KOPT-K1 (cell line): ENCODE measurements at regions not wholly inside any gene's neighbourhood (a gene's known extent, or its start where the extent isn't known, plus 50 kb on each side); places are given as distances from the start of the nearest gene placed in this dataset.

ENCODE experiments used
- H3K27ac ChIP-seq: fragments of 200-600 bp; sonication (generic); 2 replicates; pipeline ENCODE4 v1.5.1; 2016; ENCODE audit warnings: antibody characterized with exemption, mild to moderate bottlenecking, low read depth, low read length; ENCODE audit not compliant: poor library complexity, severe bottlenecking
- H3K36me3 ChIP-seq: fragments of 200-600 bp; sonication (generic); 2 replicates; pipeline ENCODE4 v1.5.1; 2017; ENCODE audit warnings: antibody characterized with exemption, mild to moderate bottlenecking, low read length, moderate library complexity; ENCODE audit not compliant: insufficient read depth
- H3K9me3 ChIP-seq: fragments of 200-600 bp; sonication (generic); 2 replicates; pipeline ENCODE4 v1.5.1; 2017; ENCODE audit warnings: antibody characterized with exemption, low read length, mild to moderate bottlenecking; ENCODE audit not compliant: insufficient read depth, poor library complexity, severe bottlenecking

- H3K27ac ChIP-seq, result no peak overlapping the region
- no peaks in the 10 kb centered on the region for H3K36me3 ChIP-seq
- peaks cover 7% of the 10 kb centered on the region for H3K9me3 ChIP-seq
Measured at GRCh38 chr1:222358100-222358499, 189.8 kb downstream of the HHIPL2 start.

GRCh38 chr1:222357252-222357651 lies 190.7 kb downstream of the HHIPL2 start:
- Histone ChIP-seq H3K27ac (no peak overlapping the region), H3K36me3 (no peaks in the 10 kb centered on the region)

GRCh38 chr1:222347627-222348026 lies 200.3 kb downstream of the HHIPL2 start:
- no peak overlapping the region for H3K27ac ChIP-seq
- H3K9me3 ChIP-seq, result no peaks in the 10 kb centered on the region
- H3K36me3 ChIP-seq, result no peaks in the 10 kb centered on the region

More at GRCh38 chr1:222357252-222357651, 190.7 kb downstream of the HHIPL2 start:
- H3K9me3 ChIP-seq, result peaks cover 7% of the 10 kb centered on the region

DNA sequence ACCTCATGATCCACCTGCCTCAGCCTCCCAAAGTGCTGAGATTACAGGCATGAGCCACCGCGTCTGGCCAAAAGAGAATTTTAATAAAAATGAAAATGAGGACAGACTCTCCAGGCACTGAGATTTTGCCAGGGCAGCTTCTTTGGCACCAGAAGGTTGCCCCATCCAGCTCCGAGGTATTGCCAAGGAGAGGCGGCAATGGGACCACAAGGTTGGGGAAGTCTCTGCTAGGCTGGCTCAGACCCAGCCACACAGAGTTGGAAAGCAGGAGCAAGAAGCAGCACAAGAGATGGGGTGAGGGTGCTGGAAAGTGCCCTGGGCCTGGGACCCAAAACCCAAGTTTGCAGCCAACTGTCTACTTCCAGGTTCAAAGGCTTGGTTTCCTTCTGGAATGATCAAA lies 200.9 kb downstream of the HHIPL2 start:
- H3K36me3 ChIP-seq, result no peaks in the 10 kb centered on the region
- H3K9me3 ChIP-seq, result no peaks in the 10 kb centered on the region
- no peak overlapping the region for H3K27ac ChIP-seq

GRCh38 chr1:222339376-222339947 lies 208.4 kb downstream of the HHIPL2 start:
- H3K9me3 ChIP-seq, result no peaks in the 10 kb centered on the region
- H3K27ac ChIP-seq, result no peak overlapping the region
- no peaks in the 10 kb centered on the region for H3K36me3 ChIP-seq

GRCh38 chr1:222335586-222335985 lies 212.3 kb downstream of the HHIPL2 start:
- Histone ChIP-seq H3K9me3 (no peaks in the 10 kb centered on the region), H3K27ac (no peak overlapping the region), H3K36me3 (no peaks in the 10 kb centered on the region)

- Histone ChIP-seq H3K9me3 (no peaks in the 10 kb centered on the region), H3K36me3 (no peaks in the 10 kb centered on the region), H3K27ac (no peak overlapping the region)
Measured at GRCh38 chr1:222334026-222334680, 213.8 kb downstream of the HHIPL2 start.

DNA sequence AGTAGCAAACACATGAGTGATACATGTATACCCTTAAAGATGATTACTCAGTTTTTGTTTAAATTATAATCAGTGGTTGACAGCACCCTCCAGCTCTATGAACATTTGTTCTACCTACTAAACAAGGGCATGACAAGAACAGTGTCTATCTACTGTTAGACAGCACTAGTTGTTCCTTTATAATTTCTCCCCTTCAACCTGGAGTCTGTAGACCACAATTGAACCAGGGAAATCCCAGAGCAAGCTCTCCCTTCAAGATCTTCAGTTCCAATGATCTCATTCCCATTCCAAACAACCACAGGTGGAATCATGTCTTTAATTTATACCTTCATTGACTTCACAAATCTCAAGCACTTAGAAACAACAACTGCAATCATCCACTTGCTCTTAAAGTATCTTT lies 216.1 kb downstream of the HHIPL2 start:
- H3K27ac ChIP-seq, result no peak overlapping the region
- no peaks in the 10 kb centered on the region for H3K9me3 ChIP-seq

DNA sequence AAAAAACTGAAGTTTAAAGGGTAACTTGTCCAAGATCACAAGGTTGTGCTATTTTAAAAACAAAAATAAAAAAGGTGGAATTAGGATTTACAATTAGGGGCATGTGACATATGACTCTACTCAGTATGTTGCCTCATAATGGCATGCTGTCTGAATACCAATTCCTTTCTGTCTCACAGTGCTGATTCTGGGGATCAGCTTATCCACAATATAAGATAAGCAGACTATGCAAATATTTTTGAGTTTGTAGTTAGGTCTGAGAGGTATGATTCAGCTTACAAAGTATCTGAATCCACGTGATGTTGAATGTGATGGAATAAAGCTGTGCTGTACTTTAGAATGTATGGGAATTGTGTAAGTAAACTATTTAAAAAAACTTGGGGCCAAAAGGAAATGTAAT lies 216.6 kb downstream of the HHIPL2 start:
- Histone ChIP-seq H3K9me3 (no peaks in the 10 kb centered on the region), H3K27ac (no peak overlapping the region), H3K36me3 (no peaks in the 10 kb centered on the region)

More for the DNA sequence above, 216.1 kb downstream of the HHIPL2 start:
- no peaks in the 10 kb centered on the region for H3K36me3 ChIP-seq

DNA sequence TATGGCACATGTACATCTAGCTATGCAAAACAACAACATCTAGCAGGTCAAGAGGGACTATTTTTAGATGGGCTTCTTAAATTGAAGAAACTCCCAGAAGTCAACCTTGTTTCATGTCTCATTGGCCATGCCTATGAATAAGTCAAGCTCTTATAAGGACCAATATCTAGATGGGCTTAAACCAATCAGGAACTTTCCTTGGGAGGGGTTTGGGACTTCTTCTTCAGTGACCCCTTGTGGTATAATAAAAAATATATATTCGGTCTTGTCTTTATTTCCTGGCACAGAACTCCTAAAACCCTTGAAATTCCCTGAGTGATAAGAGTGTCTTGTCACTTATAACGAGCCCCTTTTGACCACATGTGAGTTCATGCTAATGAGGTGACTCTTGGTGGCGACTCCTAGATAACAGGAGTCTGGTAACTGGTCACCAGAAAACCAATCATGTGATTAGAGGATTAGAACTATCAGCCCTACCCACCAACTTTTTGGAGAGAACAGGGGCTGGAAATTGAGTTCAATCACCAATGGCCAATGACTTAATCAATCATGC lies 218.3 kb downstream of the HHIPL2 start:
- Histone ChIP-seq H3K9me3 (no peaks in the 10 kb centered on the region), H3K27ac (no peak overlapping the region), H3K36me3 (no peaks in the 10 kb centered on the region)

- peak overlapping the region; percentile 42 for H3K27ac ChIP-seq
- no peaks in the 10 kb centered on the region for H3K36me3 ChIP-seq
- no peaks in the 10 kb centered on the region for H3K9me3 ChIP-seq
Measured at GRCh38 chr1:222326710-222327036, 221.2 kb downstream of the HHIPL2 start.

GRCh38 chr1:222326006-222326709 lies 221.7 kb downstream of the HHIPL2 start:
- peak overlapping the region; percentile 42 for H3K27ac ChIP-seq
- H3K36me3 ChIP-seq, result no peaks in the 10 kb centered on the region
- H3K9me3 ChIP-seq, result no peaks in the 10 kb centered on the region

GRCh38 chr1:222325506-222325905 lies 222.4 kb downstream of the HHIPL2 start:
- Histone ChIP-seq H3K27ac (peak overlapping the region; percentile 42), H3K9me3 (no peaks in the 10 kb centered on the region), H3K36me3 (no peaks in the 10 kb centered on the region)

GRCh38 chr1:222314839-222315238 lies 233.1 kb downstream of the HHIPL2 start:
- Histone ChIP-seq H3K9me3 (no peaks in the 10 kb centered on the region), H3K36me3 (no peaks in the 10 kb centered on the region), H3K27ac (no peak overlapping the region)

DNA sequence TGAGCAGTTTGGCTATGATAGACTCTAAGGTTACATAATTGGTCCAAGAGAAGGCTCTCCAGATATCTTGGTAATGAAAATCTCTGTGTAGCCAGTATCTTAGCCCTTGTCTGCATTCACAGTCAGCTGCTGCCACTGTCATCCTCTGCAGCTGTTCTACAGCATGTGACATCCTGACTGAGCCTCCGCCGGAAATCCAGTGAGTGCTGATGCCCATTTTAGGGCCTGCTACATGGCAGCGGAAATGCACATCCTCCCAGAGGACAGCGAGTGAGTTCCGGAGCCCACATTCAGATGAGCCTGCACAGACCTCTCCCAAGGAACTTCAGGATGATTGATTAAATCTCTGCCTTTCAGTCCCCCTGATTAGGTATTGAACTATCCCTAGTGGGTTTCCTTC lies 237.1 kb downstream of the HHIPL2 start:
- Histone ChIP-seq H3K36me3 (no peaks in the 10 kb centered on the region), H3K27ac (no peak overlapping the region), H3K9me3 (no peaks in the 10 kb centered on the region)
